SK-N-MC (cell line): ENCODE measurements at regions not wholly inside any gene's neighbourhood (a gene's known extent, or its start where the extent isn't known, plus 50 kb on each side); places are given as distances from the start of the nearest gene placed in this dataset.

Source experiments
- EZH2 ChIP-seq: fragments of 200-600 bp; sonication (generic); IDR thresholded peaks from one replicate; pipeline ENCODE4 v1.6.1; 2017; ENCODE audit warnings: antibody characterized with exemption
- FOXP2 ChIP-seq: optimal IDR thresholded peaks from 2 replicates; pipeline ENCODE3; 2011; ENCODE audit warnings: mild to moderate bottlenecking, moderate library complexity; ENCODE audit not compliant: insufficient read depth; ENCODE audit errors: extremely low read length, control extremely low read depth
- POLR2AphosphoS5 ChIP-seq: IDR thresholded peaks from 2 replicates; pipeline ENCODE4 v1.6.1; 2012; ENCODE audit warnings: mild to moderate bottlenecking, low read depth, low read length, borderline replicate concordance

DNA sequence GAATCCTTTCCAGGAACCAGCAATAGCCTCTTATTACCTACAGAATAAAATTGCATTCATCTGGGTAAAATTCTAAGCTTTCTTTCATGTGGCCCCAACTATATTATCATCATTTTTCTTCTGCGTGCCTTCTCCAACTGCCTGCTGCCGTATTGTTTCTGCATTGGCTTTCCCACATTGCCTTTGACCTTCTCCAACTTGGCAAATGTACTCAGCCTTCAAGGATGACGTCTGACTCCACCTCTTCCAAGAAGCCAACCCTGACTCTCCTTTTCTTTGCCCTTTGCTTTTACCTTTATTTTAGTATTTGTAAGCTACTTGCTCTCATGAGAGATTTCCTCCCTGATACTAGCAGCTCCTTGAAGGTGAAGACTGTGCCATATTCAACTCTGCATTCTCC lies 200.4 kb upstream of the FAM9B start:
- TF ChIP-seq POLR2AphosphoS5 (no peak), EZH2 (no peak), FOXP2 (no peak)
